HG03460 (cell line): ENCODE measurements at regions not wholly inside any gene's neighbourhood (a gene's known extent, or its start where the extent isn't known, plus 50 kb on each side); places are given as distances from the start of the nearest gene placed in this dataset.
A peak's percentile ranks its signal among the peaks of the same experiment; 100 is the strongest.
"Not testable (repeated sequence)": the region's sequence is repeated elsewhere in the genome, so short reads cannot be mapped to it uniquely, and the experiment has no call there.

ENCODE experiments used
- ATAC-seq: cut with Tn5 transposase; IDR thresholded peaks from one replicate; pipeline ENCODE4 v1.9.1; 2021; ENCODE audit not compliant: unreplicated experiment

- peak; percentile 99 for ATAC-seq
Measured at GRCh38 chr13:34156841-34157365, 339.0 kb downstream of the RFC3 start.

DNA sequence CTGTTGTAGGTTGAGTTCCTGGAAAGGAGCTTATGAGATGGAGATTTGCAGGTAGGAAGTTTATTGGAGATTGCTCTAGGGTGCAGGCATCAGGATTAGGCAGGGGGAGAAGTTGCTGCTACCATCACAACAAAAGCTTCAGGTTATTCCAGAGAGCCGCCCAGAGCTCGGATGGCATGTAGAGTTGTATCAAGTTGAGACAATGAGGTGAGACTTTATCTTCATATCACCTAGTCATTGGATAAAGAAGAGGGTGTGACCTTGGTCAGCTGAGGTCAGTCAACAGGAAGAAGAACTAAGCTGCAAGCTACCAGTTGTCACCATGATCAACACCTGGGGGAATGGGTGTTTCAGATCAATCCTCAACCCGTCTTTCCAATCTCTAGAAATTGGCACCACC, 342.0 kb downstream of the RFC3 start:
- no peak for ATAC-seq

DNA sequence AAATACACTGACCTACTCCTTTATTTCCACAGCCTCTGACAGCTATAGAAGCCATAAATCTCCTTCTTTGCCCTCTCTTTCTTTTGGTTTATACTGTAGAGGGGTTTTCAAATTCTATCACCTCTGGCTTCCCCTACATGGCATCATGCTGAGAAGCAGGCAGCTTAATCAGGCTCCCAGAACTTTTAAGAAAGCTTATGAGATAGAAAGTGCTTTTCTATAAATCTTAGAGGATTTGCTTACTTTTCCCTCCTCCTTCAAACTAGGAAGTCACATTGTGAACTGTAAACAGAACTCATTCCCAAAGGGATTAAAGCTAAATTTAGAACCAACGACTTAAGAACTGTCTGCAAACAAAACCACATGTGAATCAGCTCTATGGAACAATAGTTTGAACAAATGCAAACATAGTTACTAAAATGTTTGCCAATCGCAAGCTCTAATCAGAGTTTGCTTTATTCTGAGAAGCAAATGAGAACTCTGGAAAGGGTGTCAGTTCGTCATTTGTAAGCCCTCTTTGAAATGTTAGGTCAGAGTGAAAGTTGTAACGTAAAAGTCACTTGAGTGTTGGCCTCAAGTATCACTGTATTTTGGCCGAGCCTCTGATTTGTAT, 344.1 kb downstream of the RFC3 start:
- ATAC-seq = no peak

DNA sequence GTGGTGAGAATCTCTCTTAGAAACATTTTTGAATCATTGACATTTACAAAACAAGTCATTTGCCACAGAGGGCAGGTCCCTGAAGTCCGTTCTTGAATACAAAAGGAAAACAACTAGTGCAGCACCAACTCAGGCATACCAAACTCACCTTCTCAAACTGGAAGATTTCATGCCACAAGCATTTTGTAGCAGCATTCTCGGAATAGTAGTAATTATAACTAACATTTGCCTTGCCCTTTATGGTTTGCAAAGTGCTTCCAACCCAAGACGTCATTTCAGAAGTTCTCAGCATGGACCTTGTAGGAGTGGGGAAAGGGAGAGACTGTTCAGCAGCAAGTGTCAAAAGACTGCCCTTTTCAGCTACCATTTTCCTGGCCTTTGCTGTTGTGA, 344.6 kb downstream of the RFC3 start:
- ATAC-seq = no peak

- ATAC-seq = no peak
Measured at GRCh38 chr13:34164582-34164981, 346.6 kb downstream of the RFC3 start.

- no peak for ATAC-seq
Measured at GRCh38 chr13:34165158-34165557, 347.2 kb downstream of the RFC3 start.

- ATAC-seq = no peak
Measured at GRCh38 chr13:34166406-34166805, 348.5 kb downstream of the RFC3 start.

GRCh38 chr13:34167347-34167746, 349.4 kb downstream of the RFC3 start:
- no peak for ATAC-seq

- ATAC-seq = no peak
Measured at GRCh38 chr13:34172048-34172447, 354.1 kb downstream of the RFC3 start.

GRCh38 chr13:34174671-34175145, 356.8 kb downstream of the RFC3 start:
- ATAC-seq = no peak

DNA sequence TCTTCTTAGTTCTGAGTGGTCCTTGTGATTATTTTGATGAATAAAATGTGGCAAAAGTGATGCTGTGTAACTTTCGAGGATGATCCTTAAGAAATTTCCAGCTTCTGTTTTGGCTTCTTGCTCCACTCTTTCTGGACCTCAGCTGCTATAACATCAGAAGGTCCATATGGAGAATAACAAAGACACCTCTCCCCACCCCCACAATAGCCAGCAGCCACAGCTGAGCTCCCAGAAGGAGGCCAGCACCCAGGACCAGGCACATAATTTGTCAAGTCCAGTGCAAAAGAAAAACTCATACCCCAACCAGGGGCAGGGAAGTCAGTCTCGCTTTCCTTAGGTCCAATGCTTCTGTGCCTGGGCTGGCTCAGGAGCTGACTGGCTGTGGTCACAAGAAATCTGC, 357.6 kb downstream of the RFC3 start:
- no peak for ATAC-seq

- ATAC-seq = no peak
Measured at GRCh38 chr13:34176633-34177032, 358.7 kb downstream of the RFC3 start.

DNA sequence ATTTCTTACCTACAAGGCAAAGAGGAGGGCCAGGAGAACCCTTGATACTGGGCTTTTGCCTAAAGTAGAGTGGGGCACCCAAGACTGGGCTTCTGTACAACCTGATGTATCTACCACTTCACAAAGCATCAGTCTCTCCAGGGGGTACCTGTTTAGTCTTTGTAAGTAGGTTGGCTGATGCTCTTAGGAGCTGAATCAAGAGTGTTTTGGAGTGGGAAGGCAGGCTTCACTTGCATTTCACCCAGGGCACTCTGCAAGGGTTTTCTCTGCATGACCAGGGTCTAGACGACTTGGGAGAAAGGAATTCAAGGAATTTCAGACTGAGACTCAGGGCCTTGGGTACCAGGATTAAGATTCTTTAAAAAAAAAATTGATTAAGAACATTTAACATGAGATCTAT, 361.5 kb downstream of the RFC3 start:
- ATAC-seq = no peak

DNA sequence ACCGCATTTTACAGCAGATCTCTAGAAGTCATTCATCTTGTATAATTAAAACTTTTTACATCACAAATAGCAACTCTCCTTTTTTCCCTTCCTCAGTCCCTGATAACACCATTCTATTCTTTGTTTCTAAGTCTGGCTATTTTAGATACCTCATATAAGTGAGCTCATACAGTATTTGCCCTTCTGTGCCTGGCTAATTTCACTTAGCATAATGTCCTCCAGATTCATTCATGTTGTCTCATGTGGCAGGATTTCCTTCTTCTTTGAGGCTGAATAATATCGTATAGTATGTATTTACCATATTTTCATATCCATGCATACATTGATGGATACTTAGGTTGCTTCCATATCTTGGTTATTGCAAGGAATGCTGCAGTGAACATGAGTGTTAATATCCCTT, 362.0 kb downstream of the RFC3 start:
- ATAC-seq = no peak

GRCh38 chr13:34181256-34181655, 363.3 kb downstream of the RFC3 start:
- not testable (repeated sequence) for ATAC-seq

GRCh38 chr13:34189946-34190345, 372.0 kb downstream of the RFC3 start:
- no peak for ATAC-seq

DNA sequence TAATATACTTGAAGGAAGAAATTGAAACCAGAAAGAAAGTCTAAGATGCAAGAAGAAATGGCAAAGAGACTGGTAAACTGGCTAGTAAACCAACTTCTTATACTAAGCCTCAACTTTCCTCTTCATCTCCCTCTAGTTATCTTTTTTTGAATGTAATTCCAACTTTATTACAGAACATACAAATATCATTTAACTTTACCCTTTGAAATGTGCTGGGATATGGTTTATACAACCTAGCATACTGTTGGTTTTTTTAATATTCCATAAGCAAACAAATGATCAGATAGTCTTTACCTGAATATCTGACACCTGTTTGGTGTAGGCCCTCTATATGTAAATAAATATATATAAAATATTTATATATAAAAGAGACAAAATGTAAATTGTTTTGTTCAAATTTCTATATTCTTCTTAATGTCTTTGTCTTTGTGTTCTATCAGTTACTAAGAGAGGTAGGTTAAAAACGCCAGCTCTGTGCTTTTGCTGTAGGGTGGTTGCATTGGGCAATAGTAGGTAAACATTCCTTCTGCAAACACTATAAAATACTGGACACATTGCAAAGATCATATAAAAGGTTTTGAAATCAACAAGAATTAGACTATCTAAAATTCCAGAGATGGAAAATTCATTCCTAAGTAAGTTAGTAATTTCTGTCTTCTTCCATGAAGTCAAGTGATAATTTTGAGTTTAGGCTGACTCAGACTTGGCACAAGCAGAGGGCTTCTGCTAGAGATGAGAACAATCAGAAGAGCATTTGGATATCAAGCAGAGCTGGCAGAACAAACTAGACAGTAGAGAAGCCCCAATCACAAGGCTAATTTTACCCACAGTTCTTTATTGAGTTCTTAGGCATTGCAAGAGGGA, 383.3 kb downstream of the RFC3 start:
- ATAC-seq = no peak

DNA sequence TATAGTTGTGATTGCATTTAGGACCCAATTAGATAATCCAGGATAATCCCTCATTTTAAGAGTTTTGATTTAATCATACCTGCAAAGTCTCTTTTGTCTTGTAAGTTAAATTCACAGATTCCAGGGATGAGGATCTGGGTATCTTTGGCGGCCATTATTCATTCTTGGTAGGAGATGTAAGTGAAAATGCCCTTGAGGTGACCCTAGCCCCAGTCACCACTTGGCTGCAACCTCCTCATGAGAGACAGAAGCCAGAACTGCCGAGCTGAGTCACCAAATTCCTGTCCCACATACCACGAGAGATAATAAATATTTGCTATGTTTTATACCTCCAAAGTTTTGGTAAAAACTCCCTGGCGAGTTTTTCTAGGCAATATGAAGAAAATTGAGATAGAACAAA, 389.4 kb downstream of the RFC3 start:
- ATAC-seq = no peak

GRCh38 chr13:34207872-34208271, 389.9 kb downstream of the RFC3 start:
- no peak for ATAC-seq

DNA sequence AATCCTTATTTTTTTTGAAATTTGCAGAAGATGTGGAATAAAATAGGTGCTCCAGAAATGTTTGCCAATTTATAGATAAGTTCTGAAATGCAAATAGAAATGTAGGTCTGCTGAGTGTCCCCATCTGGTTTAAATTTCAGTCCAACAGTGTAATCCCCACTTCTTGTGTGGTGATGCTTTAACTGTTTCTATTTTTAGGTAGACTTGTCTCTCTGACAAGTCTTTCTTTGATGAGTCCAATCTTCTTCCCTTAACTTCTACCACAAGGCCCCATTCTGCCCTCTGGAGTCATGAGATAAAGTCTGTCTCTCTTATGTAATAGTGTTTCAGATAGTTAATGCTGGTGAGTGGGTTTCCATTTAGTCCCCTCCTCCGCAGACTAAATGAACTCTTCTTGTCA, 390.4 kb downstream of the RFC3 start:
- no peak for ATAC-seq

- no peak for ATAC-seq
Measured at GRCh38 chr13:34210341-34210740, 392.4 kb downstream of the RFC3 start.

GRCh38 chr13:34214686-34215085, 396.7 kb downstream of the RFC3 start:
- ATAC-seq = no peak
